Stomach (tissue), 8 donors: ENCODE measurements at regions not wholly inside any gene's neighbourhood (a gene's known extent, or its start where the extent isn't known, plus 50 kb on each side); places are given as distances from the start of the nearest gene placed in this dataset.

ENCODE experiments used
- DNase-seq, 2 donors: peaks; one replicate each; pipeline versions ENCODE4 v3.0.0 to v3.0.0-alpha.2; 2013 to 2019
- H3K27ac ChIP-seq, 5 donors: fragments of 200-600 bp in 4 of 5; sonication (generic) in 4 of 5; one replicate each; pipeline ENCODE4 v1.5.1; 2013 to 2019; ENCODE audit warnings: mild to moderate bottlenecking in 1 of 5, moderate library complexity in 1 of 5
- H3K27me3 ChIP-seq, 3 donors: fragments of 200-600 bp; sonication (generic); one replicate each; pipeline ENCODE4 v1.5.1; 2017 to 2019; ENCODE audit warnings: mixed run types in 1 of 3
- H3K36me3 ChIP-seq, 4 donors: fragments of 200-600 bp; sonication (generic); 1 replicate in 3 of 4; 2 replicates in 1 of 4; pipeline ENCODE4 v1.5.1; 2016 to 2019
- H3K4me1 ChIP-seq, 4 donors: fragments of 200-600 bp; sonication (generic); one replicate each; pipeline ENCODE4 v1.5.1; 2016 to 2019
- H3K4me3 ChIP-seq, 4 donors: fragments of 200-600 bp; sonication (generic) in 3 of 4; one replicate each; pipeline ENCODE4 v1.5.1; 2016 to 2019; ENCODE audit warnings: mild to moderate bottlenecking in 1 of 4
- H3K9me3 ChIP-seq, 4 donors: fragments of 200-600 bp; sonication (generic); one replicate each; pipeline ENCODE4 v1.5.1; 2016 to 2019
- CTCF ChIP-seq, 7 experiments: fragments of 450-650 bp in 4 of 7; fragments of 200-600 bp in 3 of 7; sonication (generic) in 3 of 7; IDR thresholded peaks; one replicate each; pipeline ENCODE4 v1.5.1; 2016 to 2019; ENCODE audit warnings: antibody characterized with exemption in 7 of 7, control low read depth in 2 of 7, mild to moderate bottlenecking in 1 of 7
- EP300 ChIP-seq: sonication (generic); formaldehyde crosslinking; IDR thresholded peaks from one replicate; pipeline ENCODE4 v1.6.1; 2017; ENCODE audit warnings: antibody characterized with exemption
- POLR2A ChIP-seq, 4 donors: fragments of 450-650 bp; IDR thresholded peaks; one replicate each; pipeline ENCODE4 v1.6.1; 2016; ENCODE audit warnings: antibody characterized with exemption in 4 of 4, control low read depth in 2 of 4, mild to moderate bottlenecking in 1 of 4, moderate library complexity in 1 of 4
- POLR2AphosphoS5 ChIP-seq, 3 donors: sonication (generic); formaldehyde crosslinking; IDR thresholded peaks; one replicate each; pipeline ENCODE4 v1.6.1; 2016; ENCODE audit warnings: antibody characterized with exemption in 3 of 3
- WGBS, 5 donors: extraction: QIAGEN DNeasy Blood & Tissue Kit in 3 of 5; methylation state at CpG; one replicate each; pipeline versions ENCODE4 v1.1.5 to v1.1.7; 2013 to 2018; 5-methylcytosine and 5-hydroxymethylcytosine counted together
- intact Hi-C: fragments of 100-400 bp; cut with DNase I; formaldehyde crosslinking; loops from one replicate; pipeline ENCODE4 v1.15.1; 2023; ENCODE audit warnings: low total_unique reads
- donor health status: healthy with polysubstance abuse.
- donor health status: Bipolar disorder and iron deficiency.
- donor health status: healthy.

DNA sequence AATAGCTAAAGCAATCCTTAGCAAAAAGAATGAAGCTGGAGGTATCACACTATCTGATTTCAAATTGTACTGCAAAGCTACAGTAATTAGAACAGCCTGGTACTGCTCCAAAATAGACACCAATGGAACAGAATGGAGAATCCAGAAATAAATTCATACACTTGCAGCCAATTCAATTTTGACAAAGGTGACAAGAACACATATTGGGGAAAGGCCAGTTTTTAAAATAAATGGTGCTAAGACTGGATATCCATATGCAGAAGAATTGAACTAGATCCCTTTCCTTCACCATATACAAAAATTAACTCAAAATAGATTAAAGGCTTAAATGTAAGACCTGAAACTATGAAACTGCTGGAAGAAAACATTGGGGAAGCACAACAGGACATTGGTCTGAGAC, 748.5 kb downstream of the DNAJB9 start:
- Histone ChIP-seq H3K4me3 (no peak overlapping the region), H3K4me1 (no peaks in the 10 kb centered on the region), H3K36me3 (no peaks in the 10 kb centered on the region), H3K27me3 (no peaks in the 10 kb centered on the region), H3K9me3 (no peaks in the 10 kb centered on the region), H3K27ac (no peak overlapping the region)
- TF ChIP-seq POLR2A (IDR thresholded peaks at IDR 0.05) = no peak
- TF ChIP-seq POLR2AphosphoS5 (IDR thresholded peaks at IDR 0.05) = no peak
- TF ChIP-seq CTCF (IDR thresholded peaks at IDR 0.05) = no peak
- no peak for TF ChIP-seq EP300
- DNase-seq = no peak
- intact Hi-C loops = no loop called here

DNA sequence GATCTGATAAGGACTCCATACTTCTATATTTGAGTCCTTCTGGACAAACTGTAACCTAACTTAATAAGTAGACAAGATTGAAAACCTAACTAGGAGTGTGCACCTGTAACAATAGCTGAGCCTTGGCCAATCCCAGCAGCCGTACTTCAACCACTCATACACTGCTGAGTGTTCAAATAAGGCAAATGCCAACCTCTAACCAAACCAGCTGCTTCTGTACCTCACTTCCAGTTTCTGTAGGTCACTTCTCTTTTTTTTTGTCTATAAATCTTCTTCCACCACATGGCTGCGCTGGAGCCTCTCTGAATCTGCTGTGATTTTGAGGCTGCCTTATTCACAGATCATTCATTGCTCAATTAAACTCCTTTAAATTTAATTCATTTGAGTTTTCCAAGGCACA, 753.2 kb downstream of the DNAJB9 start:
- no peaks in the 10 kb centered on the region for H3K36me3 ChIP-seq
- no peak overlapping the region for H3K27ac ChIP-seq
- no peak overlapping the region for H3K4me3 ChIP-seq
- no peak for DNase-seq
- TF ChIP-seq EP300 (no peak), POLR2A (IDR thresholded peaks at IDR 0.05) (no peak), CTCF (IDR thresholded peaks at IDR 0.05) (no peak), POLR2AphosphoS5 (IDR thresholded peaks at IDR 0.05) (no peak)
- no peaks in the 10 kb centered on the region for H3K9me3 ChIP-seq
- no peaks in the 10 kb centered on the region for H3K4me1 ChIP-seq
- WGBS, 5 donors = 55 to 76% (median 59%) methylated on average over 2 of the region's 2 CpGs
- H3K27me3 ChIP-seq = no peaks in the 10 kb centered on the region
- intact Hi-C loops = no loop called here

GRCh38 chr7:109331423-109331822, 761.7 kb downstream of the DNAJB9 start:
- WGBS, 5 donors = 80 to 92% (median 84%) methylated on average over 4 of the region's 4 CpGs
- DNase-seq = no peak
- H3K9me3 ChIP-seq = no peaks in the 10 kb centered on the region
- intact Hi-C loops = no loop called here
- peaks cover 0 to 8% (median 0%) of the 10 kb centered on the region in 4 donors for H3K4me1 ChIP-seq
- no peaks in the 10 kb centered on the region for H3K27me3 ChIP-seq
- H3K36me3 ChIP-seq = no peaks in the 10 kb centered on the region
- H3K4me3 ChIP-seq = no peak overlapping the region
- H3K27ac ChIP-seq = no peak overlapping the region
- TF ChIP-seq POLR2A (IDR thresholded peaks at IDR 0.05) (no peak), CTCF (IDR thresholded peaks at IDR 0.05) (no peak)

DNA sequence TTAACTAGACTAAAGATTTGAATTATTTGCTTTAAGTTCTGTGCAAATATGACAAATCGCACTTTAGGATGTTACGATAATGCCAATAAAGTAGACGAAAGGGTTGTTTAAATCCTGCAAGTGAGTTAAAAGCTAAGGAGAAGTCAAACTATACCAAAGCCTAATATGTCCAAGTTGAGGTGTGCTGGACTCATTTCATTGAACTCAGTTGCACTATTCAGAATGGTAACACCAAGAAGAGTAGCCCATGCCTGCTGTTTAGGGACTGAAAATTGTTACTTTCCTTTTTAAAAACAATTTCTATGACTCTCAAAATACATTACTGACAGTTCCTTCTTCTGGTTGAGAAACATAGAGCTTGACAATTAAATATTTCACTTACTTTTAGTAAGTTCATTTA, 766.3 kb downstream of the DNAJB9 start:
- intact Hi-C loops = no loop called here
- DNase-seq = no peak
- Histone ChIP-seq H3K9me3 (no peaks in the 10 kb centered on the region), H3K4me1 (peaks cover 0 to 8% (median 0%) of the 10 kb centered on the region in 4 donors), H3K4me3 (no peak overlapping the region), H3K27me3 (no peaks in the 10 kb centered on the region), H3K36me3 (no peaks in the 10 kb centered on the region), H3K27ac (no peak overlapping the region)
- TF ChIP-seq POLR2AphosphoS5 (IDR thresholded peaks at IDR 0.05) = no peak
- no peak for TF ChIP-seq CTCF (IDR thresholded peaks at IDR 0.05)
- TF ChIP-seq POLR2A (IDR thresholded peaks at IDR 0.05) = no peak
- TF ChIP-seq EP300 = no peak
- WGBS, 5 donors = 31 to 68% (median 52%) methylated on average over 3 of the region's 3 CpGs

DNA sequence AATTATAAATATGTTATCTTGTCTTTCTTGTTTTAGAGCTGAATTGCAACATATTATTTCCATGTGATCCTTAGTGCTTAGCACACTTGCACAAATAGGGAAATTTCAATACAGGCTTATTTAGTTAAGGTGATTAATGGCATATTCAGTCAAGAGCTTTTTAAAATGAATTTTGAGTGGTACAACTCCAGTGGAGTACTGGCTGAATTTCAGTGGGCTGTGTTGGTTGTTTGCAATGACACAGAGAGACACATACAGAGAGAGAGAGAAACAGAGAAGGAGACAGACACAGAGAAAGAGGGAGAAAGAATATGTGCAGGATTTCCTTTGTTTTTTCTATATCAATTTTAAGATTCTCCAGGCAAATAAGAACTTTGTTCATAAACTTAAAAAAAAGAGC, 766.9 kb downstream of the DNAJB9 start:
- H3K4me3 ChIP-seq = no peak overlapping the region
- H3K9me3 ChIP-seq = no peaks in the 10 kb centered on the region
- no peak for DNase-seq
- TF ChIP-seq CTCF (IDR thresholded peaks at IDR 0.05) (no peak), POLR2A (IDR thresholded peaks at IDR 0.05) (no peak), EP300 (no peak), POLR2AphosphoS5 (IDR thresholded peaks at IDR 0.05) (no peak)
- H3K36me3 ChIP-seq = no peaks in the 10 kb centered on the region
- H3K27me3 ChIP-seq = no peaks in the 10 kb centered on the region
- intact Hi-C loops = no loop called here
- no peak overlapping the region for H3K27ac ChIP-seq
- H3K4me1 ChIP-seq = peaks cover 0 to 8% (median 0%) of the 10 kb centered on the region in 4 donors
